Mammary epithelial cell (primary cell): ENCODE measurements at regions not wholly inside any gene's neighbourhood (a gene's known extent, or its start where the extent isn't known, plus 50 kb on each side); places are given as distances from the start of the nearest gene placed in this dataset.

ENCODE experiments used
- CTCF ChIP-seq, 2 donors: IDR thresholded peaks in 1 of 2; conservative IDR thresholded peaks in 1 of 2; 2 replicates each; pipeline ENCODE4 v1.5.1; 2011 to 2012; ENCODE audit warnings: inconsistent platforms in 2 of 2, low read length in 2 of 2, mild to moderate bottlenecking in 2 of 2, control low read depth in 1 of 2, low read depth in 1 of 2; ENCODE audit not compliant: insufficient read depth in 1 of 2; ENCODE audit errors: extremely low read depth in 1 of 2
- EZH2 ChIP-seq: IDR thresholded peaks from 2 replicates; pipeline ENCODE4 v1.6.1; 2012; ENCODE audit warnings: low read length, inconsistent platforms, borderline replicate concordance

DNA sequence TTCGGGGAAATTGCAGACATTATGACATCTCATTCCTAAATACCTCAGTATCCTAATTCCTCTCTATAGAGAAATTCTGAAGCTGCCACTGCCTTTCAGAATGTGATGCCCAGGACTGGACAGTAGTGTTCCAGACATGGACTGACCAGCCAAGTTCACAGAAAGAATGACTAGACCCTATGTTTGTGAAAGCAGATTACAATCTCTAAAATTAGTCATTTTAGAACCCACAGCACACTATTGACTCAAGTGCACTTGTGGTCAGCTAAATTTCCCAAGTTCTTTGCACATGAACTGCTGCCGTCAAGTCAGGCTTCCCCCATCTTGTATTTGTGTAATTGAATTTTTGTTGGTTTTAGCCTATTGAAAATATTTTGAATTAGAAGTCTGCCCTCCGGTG, 81.0 kb upstream of the ESX1 start:
- TF ChIP-seq CTCF (conservative IDR thresholded peaks at IDR 0.05 in 1 of 2, IDR thresholded peaks at IDR 0.05 in 1 of 2; ENCODE audit: extremely low read depth in 1 of 2, insufficient read depth in 1 of 2, low read depth in 1 of 2, low read length in 2 of 2) (no peak), EZH2 (no peak)
